Fibroblast of villous mesenchyme (primary cell): ENCODE measurements at regions not wholly inside any gene's neighbourhood (a gene's known extent, or its start where the extent isn't known, plus 50 kb on each side); places are given as distances from the start of the nearest gene placed in this dataset.
"Not testable (repeated sequence)": the region's sequence is repeated elsewhere in the genome, so short reads cannot be mapped to it uniquely, and the experiment has no call there.

Experiments used
- DNase-seq: peaks from one replicate; pipeline ENCODE4 v3.0.0-alpha.2; 2010; ENCODE audit warnings: low read depth
- H3K4me3 ChIP-seq: 2 replicates; pipeline ENCODE4 v1.5.1; 2011; ENCODE audit warnings: low read depth, mild to moderate bottlenecking, low read length
- TF ChIP-seq, protein P1 (sequence below): IDR thresholded peaks from 2 replicates; pipeline ENCODE4 v1.5.1; 2012; ENCODE audit warnings: low read depth, mild to moderate bottlenecking, low read length; ENCODE audit not compliant: insufficient read depth

DNA sequence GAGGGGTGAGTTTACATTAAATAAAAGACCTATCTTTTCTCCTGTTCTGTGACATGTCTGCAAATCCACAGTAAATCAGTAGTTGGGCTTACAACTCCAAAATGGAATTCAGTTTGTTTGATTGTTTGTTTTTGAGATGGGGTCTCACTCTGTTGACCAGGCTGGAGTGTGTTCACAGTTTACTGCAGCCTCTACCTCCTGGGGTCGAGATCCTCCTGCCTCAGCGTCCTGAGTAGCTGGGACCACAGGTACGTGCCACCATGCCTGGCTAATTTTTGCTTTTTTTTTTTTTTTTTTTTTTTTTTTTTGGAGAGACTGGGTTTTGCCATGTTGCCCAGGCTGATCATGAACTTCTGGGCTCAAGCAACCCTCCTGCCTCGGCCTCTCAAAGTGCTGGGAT lies 63.5 kb upstream of the ADPGK start:
- no peak for DNase-seq
- no peak overlapping the region for H3K4me3 ChIP-seq
- TF ChIP-seq, protein P1, sequence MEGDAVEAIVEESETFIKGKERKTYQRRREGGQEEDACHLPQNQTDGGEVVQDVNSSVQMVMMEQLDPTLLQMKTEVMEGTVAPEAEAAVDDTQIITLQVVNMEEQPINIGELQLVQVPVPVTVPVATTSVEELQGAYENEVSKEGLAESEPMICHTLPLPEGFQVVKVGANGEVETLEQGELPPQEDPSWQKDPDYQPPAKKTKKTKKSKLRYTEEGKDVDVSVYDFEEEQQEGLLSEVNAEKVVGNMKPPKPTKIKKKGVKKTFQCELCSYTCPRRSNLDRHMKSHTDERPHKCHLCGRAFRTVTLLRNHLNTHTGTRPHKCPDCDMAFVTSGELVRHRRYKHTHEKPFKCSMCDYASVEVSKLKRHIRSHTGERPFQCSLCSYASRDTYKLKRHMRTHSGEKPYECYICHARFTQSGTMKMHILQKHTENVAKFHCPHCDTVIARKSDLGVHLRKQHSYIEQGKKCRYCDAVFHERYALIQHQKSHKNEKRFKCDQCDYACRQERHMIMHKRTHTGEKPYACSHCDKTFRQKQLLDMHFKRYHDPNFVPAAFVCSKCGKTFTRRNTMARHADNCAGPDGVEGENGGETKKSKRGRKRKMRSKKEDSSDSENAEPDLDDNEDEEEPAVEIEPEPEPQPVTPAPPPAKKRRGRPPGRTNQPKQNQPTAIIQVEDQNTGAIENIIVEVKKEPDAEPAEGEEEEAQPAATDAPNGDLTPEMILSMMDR, result no peak

DNA sequence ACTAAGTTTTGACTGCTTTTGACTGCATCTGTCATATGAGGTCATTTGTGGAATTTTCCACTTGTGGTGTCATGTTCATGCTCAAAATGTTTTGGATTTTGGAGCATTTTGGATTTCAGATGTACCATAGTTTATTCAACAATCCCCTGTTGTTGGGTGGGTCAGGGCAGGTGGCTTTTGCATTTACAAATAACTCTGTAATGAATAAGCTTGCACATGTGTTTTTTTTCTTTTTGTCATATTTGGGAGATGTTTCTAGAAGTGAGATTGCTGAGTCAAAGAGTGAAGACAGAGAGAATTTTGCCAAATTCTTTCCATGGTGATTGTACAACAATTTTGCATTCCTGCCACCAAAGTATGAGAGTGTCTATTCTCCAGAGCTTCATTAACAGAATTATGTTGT lies 62.4 kb upstream of the ADPGK start:
- TF ChIP-seq, protein P1, result peak; percentile 6
- peak; percentile 26 for DNase-seq
- no peak overlapping the region for H3K4me3 ChIP-seq

DNA sequence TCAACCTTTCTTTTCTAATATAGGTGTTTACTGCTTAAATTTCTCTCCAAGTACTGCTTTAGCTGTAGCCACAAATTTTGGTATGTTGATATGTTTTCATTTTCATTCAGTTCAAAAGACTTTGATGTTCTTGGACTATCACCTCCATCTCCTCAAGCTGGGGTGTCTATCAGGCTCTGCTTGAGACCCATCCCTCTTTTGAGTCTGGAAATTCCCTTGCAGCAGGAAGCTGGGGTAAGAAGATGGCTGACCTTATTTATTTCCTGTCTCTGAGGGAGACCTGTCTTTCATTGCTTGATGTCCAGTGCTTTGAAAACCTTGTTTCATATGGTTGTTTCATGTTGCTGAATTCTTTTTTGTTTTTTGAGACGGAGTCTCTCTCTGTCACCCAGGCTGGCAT lies 60.5 kb upstream of the ADPGK start:
- TF ChIP-seq, protein P1, result no peak
- no peak overlapping the region for H3K4me3 ChIP-seq
- DNase-seq, result no peak

DNA sequence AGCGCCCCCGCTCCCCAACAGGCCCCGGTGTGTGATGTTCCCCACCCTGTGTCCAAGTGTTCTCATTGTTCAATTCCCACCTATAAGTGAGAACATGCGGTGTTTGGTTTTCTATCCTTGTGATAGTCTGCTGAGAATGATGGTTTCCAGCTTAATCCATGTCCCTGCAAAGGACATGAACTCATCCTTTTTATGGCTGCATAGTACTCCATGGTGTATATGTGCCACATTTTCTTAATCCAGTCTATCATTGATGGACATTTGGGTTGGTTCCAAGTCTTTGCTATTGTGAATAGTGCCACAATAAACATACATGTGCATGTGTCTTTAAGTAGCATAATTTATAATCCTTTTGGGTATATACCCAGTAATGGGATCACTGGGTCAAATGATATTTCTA lies 59.8 kb upstream of the ADPGK start:
- DNase-seq, H3K4me3 ChIP-seq: not testable (repeated sequence)

DNA sequence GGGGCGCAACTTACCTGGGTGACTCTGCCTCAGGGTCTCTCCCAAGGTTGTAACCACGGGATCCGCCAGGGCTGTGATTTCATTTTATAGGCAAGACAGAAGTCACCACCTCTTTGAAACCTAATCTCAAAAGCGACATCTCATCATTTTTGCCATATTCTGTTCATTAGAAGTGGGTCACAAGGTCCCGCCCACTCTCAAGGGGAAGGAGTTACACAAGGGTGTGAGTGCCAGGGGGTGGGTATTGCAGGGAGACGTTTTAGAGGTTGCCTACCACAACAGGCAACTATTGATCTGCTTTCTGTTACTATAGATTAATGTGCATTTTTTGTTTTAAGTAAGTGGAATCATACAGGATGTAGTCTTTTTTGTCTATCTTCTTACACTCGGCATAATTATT lies 56.6 kb upstream of the ADPGK start:
- no peak for DNase-seq
- TF ChIP-seq, protein P1, result no peak
- H3K4me3 ChIP-seq, result no peak overlapping the region

DNA sequence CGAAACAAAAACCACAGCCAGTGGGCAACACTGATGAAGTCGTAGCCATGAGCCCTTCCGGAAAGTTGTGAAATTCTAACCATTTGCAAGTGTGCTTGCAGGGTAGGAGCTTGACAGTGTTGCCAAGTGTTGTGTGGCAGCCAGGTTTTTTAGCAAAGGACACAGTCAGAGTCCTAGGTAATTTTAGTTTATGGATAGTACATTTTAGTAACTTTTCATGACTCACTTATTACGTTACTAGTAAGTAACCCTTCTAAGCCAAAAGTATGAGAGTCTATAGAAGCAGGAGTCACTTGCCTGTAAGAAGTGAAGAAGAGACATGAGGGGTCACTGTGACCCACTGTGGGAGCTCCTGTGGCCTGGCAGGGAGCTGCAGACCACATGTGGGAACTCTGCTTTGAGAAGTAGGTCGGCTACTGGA lies 54.8 kb upstream of the ADPGK start:
- TF ChIP-seq, protein P1, result no peak
- peak; percentile 4 for DNase-seq
- no peak overlapping the region for H3K4me3 ChIP-seq

DNA sequence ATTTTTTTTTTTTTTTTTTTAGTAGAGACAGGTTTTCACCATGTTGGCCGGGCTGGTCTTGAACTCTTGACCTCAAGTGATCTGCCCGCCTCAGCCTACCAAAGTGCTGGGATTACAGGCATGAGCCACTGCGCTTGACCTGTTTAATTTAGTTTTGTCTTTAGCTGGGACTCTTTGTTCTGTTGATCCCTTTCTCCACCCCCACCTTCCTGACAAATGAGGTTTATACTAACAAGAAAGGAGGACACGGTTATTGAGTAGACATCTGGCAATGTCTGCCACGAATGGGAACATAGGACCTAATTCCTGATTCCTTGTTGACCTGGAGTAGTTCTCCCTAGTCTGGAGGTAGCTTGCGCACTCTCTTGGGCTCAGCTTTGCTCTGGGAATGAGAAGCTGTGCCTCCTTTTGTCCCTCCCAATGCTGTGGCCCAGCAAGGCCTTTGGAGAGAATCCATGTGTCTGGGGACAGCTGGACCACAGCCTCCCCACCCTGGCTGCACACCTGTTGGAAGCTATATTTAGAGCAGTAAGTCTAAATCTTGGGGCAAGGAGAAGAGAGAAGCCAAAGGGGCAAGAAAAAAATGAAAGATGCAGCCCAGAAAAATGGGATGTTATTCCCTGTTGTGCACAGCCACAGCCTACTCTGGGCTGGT lies 53.2 kb upstream of the ADPGK start:
- no peak for DNase-seq
- TF ChIP-seq, protein P1, result no peak
- no peak overlapping the region for H3K4me3 ChIP-seq
